ENCODE measurements at regions not wholly inside any gene's neighbourhood (a gene's known extent, or its start where the extent isn't known, plus 50 kb on each side); places are given as distances from the start of the nearest gene placed in this dataset.

DNA sequence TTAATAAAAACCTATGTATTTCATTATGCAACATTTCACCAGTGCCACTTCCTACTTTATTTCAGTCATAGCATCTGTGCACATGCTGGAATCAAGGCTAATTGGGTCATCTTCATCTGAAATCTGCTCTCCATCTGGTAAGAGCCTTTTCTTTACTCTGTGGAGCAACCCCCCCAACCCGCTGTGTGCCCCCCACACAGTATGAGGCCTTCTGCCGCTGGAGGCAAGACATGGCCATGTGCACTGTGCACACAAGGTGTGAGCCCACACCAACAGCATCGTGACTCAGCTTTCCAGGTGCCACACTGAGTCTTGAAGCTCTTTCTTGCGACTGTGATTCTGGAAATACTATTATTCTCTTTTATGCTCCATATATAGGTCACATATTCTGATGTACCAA is 471.0 kb downstream of the TBC1D4 start:
- ATAC-seq: no peak
- ChIA-PET POLR2A (no interaction called here), CTCF (no interaction called here)
- intact Hi-C loops (cut with micrococcal nuclease; ENCODE audit: unreplicated experiment) (no loop called here), in situ Hi-C loops (cut with HindIII; ENCODE audit: low pct_unique_long_range_greater_than_20kb, low sequenced_read_pairs) (no loop called here)
- no TSS peak for BruUV-seq (replicated peaks)
- DNase-seq (ENCODE audit: low read depth, low spot score): no peak
- no peaks in the 10 kb centered on the region for H3K36me3 ChIP-seq (ENCODE audit: control insufficient read depth, insufficient read depth, low read length)
- H3K27ac ChIP-seq (ENCODE audit: low read length): no peak overlapping the region
- H3K4me3 ChIP-seq (ENCODE audit: low read depth in 2 of 2, low read length in 2 of 2): no peak overlapping the region
- no peak for TF ChIP-seq POLR2AphosphoS5 (IDR thresholded peaks at IDR 0.05; ENCODE audit: low read depth, low read length)
- H3K9me3 ChIP-seq (ENCODE audit: control insufficient read depth, insufficient read depth, low read depth, low read length): no peaks in the 10 kb centered on the region
- no peaks in the 10 kb centered on the region for H3K27me3 ChIP-seq (ENCODE audit: control insufficient read depth, insufficient read depth, low read length)
- H3K4me1 ChIP-seq (ENCODE audit: control insufficient read depth, insufficient read depth, low read length): no peaks in the 10 kb centered on the region

DNA sequence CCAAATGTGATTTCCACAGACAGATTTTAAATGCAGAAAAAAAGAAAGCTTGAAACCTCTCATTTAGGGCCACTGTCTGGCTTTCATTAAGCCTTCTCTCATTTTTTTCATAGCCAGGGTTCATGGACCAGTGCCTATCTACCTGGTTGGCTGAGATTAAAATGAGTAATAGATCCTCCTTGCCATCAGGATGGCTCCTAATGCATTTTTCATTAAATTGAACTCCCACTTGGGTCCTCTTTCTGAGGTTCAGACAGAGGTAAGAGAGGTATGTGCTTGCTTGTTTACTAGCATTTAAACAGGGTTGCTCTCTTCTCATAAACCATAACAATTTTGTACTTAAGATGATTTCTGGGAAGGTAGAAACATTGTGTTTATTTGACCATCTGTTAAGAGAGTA is 473.0 kb downstream of the TBC1D4 start:
- Histone ChIP-seq H3K4me1 (ENCODE audit: control insufficient read depth, insufficient read depth, low read length) (no peaks in the 10 kb centered on the region), H3K27ac (ENCODE audit: low read length) (no peak overlapping the region), H3K27me3 (ENCODE audit: control insufficient read depth, insufficient read depth, low read length) (no peaks in the 10 kb centered on the region), H3K9me3 (ENCODE audit: control insufficient read depth, insufficient read depth, low read depth, low read length) (no peaks in the 10 kb centered on the region), H3K36me3 (ENCODE audit: control insufficient read depth, insufficient read depth, low read length) (no peaks in the 10 kb centered on the region), H3K4me3 (ENCODE audit: low read depth in 2 of 2, low read length in 2 of 2) (no peak overlapping the region)
- no TSS peak for BruUV-seq (replicated peaks)
- ChIA-PET CTCF (no interaction called here), POLR2A (no interaction called here)
- in situ Hi-C loops (cut with HindIII; ENCODE audit: low pct_unique_long_range_greater_than_20kb, low sequenced_read_pairs): no loop called here
- DNase-seq (ENCODE audit: low read depth, low spot score): no peak
- no peak for ATAC-seq
- TF ChIP-seq, protein P1, sequence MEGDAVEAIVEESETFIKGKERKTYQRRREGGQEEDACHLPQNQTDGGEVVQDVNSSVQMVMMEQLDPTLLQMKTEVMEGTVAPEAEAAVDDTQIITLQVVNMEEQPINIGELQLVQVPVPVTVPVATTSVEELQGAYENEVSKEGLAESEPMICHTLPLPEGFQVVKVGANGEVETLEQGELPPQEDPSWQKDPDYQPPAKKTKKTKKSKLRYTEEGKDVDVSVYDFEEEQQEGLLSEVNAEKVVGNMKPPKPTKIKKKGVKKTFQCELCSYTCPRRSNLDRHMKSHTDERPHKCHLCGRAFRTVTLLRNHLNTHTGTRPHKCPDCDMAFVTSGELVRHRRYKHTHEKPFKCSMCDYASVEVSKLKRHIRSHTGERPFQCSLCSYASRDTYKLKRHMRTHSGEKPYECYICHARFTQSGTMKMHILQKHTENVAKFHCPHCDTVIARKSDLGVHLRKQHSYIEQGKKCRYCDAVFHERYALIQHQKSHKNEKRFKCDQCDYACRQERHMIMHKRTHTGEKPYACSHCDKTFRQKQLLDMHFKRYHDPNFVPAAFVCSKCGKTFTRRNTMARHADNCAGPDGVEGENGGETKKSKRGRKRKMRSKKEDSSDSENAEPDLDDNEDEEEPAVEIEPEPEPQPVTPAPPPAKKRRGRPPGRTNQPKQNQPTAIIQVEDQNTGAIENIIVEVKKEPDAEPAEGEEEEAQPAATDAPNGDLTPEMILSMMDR (IDR thresholded peaks at IDR 0.05): no peak
- intact Hi-C loops (cut with micrococcal nuclease; ENCODE audit: unreplicated experiment): no loop called here

DNA sequence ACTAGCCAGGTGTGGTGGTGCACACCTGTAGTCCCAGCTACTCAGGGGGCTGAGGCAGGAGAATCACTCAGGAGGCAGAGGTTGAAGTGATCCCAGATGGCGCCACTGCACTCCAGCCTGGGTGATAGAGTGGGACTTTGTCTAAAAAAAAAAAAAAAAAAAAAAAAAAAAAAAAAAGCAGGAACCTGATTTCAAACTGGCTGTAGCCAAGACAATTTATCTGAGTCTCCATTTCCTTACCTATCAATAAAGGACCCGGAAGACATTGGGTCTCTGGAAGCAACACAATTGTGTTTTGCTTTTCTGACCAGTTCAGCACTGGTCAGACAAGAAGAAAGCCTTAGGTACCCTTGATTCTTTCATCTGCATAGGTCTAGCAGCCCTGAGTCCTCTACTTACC is 491.0 kb downstream of the TBC1D4 start:
- no TSS peak for BruUV-seq (replicated peaks)
- Histone ChIP-seq H3K27me3 (ENCODE audit: control insufficient read depth, insufficient read depth, low read length) (no peaks in the 10 kb centered on the region), H3K4me3 (ENCODE audit: low read depth in 2 of 2, low read length in 2 of 2) (no peak overlapping the region), H3K4me1 (ENCODE audit: control insufficient read depth, insufficient read depth, low read length) (no peaks in the 10 kb centered on the region), H3K9me3 (ENCODE audit: control insufficient read depth, insufficient read depth, low read depth, low read length) (no peaks in the 10 kb centered on the region), H3K27ac (ENCODE audit: low read length) (no peak overlapping the region), H3K36me3 (ENCODE audit: control insufficient read depth, insufficient read depth, low read length) (no peaks in the 10 kb centered on the region)
- TF ChIP-seq, protein P1 (IDR thresholded peaks at IDR 0.05): no peak
- TF ChIP-seq SIN3A (IDR thresholded peaks at IDR 0.05; ENCODE audit: borderline replicate concordance, insufficient read depth, low read depth, low read length): no peak
- TF ChIP-seq POLR2AphosphoS5 (IDR thresholded peaks at IDR 0.05; ENCODE audit: low read depth, low read length): no peak
- TF ChIP-seq TCF7L2 (IDR thresholded peaks at IDR 0.05; ENCODE audit: low read depth, low read length): no peak
- TF ChIP-seq, protein P2, sequence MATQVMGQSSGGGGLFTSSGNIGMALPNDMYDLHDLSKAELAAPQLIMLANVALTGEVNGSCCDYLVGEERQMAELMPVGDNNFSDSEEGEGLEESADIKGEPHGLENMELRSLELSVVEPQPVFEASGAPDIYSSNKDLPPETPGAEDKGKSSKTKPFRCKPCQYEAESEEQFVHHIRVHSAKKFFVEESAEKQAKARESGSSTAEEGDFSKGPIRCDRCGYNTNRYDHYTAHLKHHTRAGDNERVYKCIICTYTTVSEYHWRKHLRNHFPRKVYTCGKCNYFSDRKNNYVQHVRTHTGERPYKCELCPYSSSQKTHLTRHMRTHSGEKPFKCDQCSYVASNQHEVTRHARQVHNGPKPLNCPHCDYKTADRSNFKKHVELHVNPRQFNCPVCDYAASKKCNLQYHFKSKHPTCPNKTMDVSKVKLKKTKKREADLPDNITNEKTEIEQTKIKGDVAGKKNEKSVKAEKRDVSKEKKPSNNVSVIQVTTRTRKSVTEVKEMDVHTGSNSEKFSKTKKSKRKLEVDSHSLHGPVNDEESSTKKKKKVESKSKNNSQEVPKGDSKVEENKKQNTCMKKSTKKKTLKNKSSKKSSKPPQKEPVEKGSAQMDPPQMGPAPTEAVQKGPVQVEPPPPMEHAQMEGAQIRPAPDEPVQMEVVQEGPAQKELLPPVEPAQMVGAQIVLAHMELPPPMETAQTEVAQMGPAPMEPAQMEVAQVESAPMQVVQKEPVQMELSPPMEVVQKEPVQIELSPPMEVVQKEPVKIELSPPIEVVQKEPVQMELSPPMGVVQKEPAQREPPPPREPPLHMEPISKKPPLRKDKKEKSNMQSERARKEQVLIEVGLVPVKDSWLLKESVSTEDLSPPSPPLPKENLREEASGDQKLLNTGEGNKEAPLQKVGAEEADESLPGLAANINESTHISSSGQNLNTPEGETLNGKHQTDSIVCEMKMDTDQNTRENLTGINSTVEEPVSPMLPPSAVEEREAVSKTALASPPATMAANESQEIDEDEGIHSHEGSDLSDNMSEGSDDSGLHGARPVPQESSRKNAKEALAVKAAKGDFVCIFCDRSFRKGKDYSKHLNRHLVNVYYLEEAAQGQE (IDR thresholded peaks at IDR 0.05; ENCODE audit: insufficient read depth in 1 of 2, low read depth in 2 of 2, low read length in 1 of 2): no peak
- in situ Hi-C loops (cut with HindIII; ENCODE audit: low pct_unique_long_range_greater_than_20kb, low sequenced_read_pairs): no loop called here
- ATAC-seq (no peak), DNase-seq (ENCODE audit: low read depth, low spot score) (no peak)
- POLR2A ChIA-PET: no interaction called here
- CTCF ChIA-PET: no interaction called here
- intact Hi-C loops (cut with micrococcal nuclease; ENCODE audit: unreplicated experiment): no loop called here

Data from Panc1 (cell line).